ENCODE measurements at regions not wholly inside any gene's neighbourhood (a gene's known extent, or its start where the extent isn't known, plus 50 kb on each side); places are given as distances from the start of the nearest gene placed in this dataset.
"Not testable (repeated sequence)": the region's sequence is repeated elsewhere in the genome, so short reads cannot be mapped to it uniquely, and the experiment has no call there.

DNA sequence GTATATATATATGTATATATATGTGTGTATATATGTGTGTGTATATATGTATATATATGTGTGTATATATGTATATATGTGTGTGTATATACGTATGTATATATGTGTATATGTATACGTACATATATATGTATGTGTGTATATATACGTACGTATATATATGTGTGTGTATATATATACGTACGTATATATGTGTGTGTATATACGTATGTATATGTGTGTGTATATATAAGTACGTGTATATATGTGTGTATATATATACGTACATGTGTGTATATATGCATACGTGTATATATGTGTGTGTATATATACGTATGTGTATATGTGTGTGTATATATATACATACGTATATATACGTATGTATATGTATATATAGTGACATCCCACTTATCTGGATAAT, 154.4 kb downstream of the CDRT15L2 start:
- no peak for DNase-seq (ENCODE audit: low read depth)

GRCh38 chr17:20735796-20736195, 156.3 kb downstream of the CDRT15L2 start:
- DNase-seq (ENCODE audit: low read depth), result no peak

- not testable (repeated sequence) for DNase-seq (ENCODE audit: low read depth)
Measured at GRCh38 chr17:20737636-20738035, 158.1 kb downstream of the CDRT15L2 start.

- no peak for DNase-seq (ENCODE audit: low read depth)
Measured at GRCh38 chr17:20771104-20771503, 191.6 kb downstream of the CDRT15L2 start.

DNA sequence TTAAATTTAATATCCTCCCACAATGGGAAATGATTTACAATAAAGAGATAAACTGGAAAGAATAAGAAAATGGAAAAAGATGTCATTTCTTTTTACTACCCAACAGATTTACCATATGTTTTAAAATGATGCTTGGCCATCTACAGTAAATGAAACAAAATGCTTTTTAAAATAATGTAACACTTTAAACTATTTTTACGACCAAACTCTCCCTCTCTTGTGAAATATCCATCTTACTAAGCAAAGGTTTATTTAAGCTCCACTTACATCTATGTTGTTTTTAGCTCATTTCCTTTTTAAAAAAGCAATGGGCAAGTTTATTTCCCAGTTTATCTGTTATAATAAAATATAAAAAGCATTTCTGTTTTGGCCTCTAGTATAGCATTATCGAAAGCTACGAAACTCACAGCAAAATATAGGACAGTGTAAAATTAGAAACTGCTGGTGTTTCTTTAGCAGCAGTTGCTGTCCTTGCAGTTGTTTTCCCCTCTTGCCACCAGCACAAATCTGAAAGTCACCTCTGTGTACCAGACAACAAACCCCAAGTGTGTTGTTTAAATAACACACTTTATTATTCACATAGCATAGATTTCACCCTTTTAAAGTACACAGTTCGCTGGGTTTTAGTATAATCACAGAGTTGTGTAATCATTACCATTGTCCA, 195.1 kb downstream of the CDRT15L2 start:
- DNase-seq (ENCODE audit: low read depth), result no peak

GRCh38 chr17:20775331-20775730, 195.8 kb downstream of the CDRT15L2 start:
- DNase-seq (ENCODE audit: low read depth), result no peak

DNA sequence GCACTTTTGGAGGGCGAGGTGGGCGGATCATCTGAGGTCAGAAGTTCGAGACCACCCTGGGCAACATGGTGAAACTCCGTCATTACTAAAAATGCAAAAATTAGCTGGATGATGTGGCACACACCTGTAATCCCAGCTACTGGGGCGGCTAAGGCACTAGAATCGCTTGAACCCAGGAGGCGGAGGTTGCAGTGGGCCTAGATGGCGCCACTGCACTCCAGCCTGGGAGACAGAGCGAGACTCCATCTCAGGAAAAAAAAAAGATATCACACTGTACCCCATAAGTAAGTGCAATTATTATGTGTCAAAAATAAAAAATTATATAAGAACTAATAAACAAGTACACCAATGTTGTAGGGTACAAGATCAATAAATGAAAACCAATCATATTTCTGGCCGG, 200.0 kb downstream of the CDRT15L2 start:
- no peak for DNase-seq (ENCODE audit: low read depth)

GRCh38 chr17:20781260-20781659, 201.7 kb downstream of the CDRT15L2 start:
- DNase-seq (ENCODE audit: low read depth), result no peak

DNA sequence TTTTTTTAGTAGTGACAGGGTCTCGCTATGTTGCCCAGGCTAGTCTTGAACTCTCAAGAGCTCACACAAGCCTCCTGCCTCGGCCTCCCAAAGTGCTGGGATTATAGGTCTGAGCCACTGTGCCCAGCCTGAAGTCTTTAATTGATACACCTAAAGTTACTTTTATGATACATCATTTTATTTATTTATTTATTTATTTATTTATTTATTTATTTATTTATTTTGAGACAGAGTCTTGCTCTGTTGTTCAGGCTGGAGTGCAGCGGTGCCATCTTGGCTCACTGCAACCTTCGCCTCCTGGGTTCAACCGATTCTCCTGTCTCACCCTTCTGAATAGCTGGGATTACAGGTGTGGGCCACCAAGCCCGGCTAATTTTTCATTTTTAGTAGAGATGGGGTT, 202.3 kb downstream of the CDRT15L2 start:
- not testable (repeated sequence) for DNase-seq (ENCODE audit: low read depth)

DNA sequence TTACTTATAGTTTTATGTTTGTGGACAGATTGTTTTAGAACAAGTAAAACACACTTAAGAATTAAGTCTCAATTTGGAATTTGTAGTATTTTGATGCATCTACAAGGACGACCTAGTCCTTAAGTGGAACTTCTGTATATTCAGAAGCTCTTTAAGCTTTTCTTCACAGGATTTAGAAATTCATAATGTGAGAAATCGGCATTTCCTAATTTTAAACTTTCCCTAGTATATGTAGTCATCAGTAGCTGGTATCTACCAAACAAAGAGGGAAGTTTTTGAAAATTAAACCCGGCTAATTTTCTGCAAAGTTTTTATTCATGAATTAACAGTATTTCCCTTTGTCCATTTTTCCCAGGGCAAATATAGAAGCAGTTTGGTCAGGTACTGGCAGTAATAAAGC, 203.6 kb downstream of the CDRT15L2 start:
- no peak for DNase-seq (ENCODE audit: low read depth)

DNA sequence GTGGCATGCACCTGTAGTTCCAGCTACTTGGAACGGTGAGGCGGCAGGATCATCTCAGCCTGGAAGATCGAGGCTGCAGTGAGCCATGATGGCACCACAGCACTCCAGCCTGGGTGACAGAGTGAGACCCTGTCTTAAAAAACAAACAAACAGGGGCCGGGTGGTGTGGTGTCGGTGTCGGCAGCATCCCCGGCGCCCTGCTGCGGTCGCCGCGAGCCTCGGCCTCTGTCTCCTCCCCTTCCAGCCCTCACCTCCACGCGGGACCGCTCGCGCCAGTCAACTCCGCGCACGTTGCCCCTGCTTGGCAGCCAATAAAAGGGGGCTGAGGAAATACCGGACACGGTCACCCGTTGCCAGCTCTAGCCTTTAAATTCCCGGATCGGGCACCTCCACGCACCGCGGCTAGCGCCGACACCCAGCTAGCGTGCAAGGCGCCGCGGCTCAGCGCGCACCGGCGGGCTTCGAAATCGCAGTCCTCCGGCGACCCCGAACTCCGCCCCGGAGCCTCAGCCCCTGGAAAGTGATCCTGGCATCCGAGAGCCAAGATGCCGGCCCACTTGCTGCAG, 204.7 kb downstream of the CDRT15L2 start:
- DNase-seq (ENCODE audit: low read depth), result no peak

- no peak for DNase-seq (ENCODE audit: low read depth)
Measured at GRCh38 chr17:20787281-20787680, 207.8 kb downstream of the CDRT15L2 start.

GRCh38 chr17:20791626-20792025, 212.1 kb downstream of the CDRT15L2 start:
- DNase-seq (ENCODE audit: low read depth), result no peak

DNA sequence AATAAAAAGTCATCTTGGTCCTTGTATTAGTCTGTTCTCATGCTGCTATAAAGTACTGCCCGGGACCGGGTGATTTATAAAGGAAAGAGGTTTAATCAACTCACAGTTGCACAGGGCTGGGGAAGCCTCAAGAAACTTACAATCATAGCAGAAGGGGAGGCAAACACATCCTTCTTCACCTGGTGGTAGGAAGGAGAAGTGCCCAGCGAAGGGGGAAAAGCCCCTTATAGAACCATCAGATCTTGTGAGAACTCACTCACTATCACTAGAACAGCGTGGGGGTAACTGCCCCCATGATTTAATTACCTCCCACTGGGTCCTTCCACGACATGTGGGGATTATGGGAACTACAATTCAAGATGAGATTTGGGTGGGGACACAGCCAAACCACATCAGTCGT, 215.0 kb downstream of the CDRT15L2 start:
- not testable (repeated sequence) for DNase-seq (ENCODE audit: low read depth)

DNA sequence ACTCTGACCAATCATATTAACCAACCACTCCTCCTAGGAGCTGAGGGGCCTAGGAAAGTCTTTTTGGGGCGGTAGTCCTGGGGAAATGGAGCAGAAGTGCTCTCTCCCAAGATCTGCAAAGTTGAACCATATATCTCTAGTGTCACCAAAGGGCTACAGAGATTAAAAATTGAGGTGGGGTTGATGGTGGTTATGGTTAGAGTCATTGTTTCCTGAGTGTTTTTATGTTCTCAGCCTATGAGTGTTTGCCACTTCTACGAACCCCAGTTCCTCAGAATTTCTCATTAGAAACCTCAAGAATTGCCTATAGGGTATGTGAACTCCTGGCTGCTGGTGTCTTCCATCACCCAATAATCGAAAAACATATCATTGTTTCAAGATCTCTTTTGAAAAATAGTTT, 217.8 kb downstream of the CDRT15L2 start:
- DNase-seq (ENCODE audit: low read depth), result no peak

GRCh38 chr17:20800146-20800545, 220.6 kb downstream of the CDRT15L2 start:
- DNase-seq (ENCODE audit: low read depth), result no peak

DNA sequence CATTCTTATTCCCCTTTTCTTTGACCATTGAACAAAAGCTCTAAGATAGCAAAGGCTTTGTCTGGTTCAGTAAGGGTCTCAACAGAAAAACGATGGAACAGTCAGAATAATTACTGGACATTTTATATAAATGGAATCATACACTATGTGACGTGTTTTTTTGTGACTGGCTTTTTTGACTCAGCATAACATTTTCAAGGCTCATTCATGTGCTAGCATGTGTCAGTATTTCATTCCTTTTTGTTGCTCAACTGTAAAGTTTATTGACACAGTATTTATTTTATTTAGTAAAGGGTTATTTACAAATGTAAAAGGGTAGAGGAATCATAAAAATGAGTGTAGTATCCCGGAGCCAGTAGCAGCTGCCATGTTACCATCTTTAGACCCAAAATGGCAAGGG, 226.2 kb downstream of the CDRT15L2 start:
- no peak for DNase-seq (ENCODE audit: low read depth)

GRCh38 chr17:20807566-20807965, 228.0 kb downstream of the CDRT15L2 start:
- not testable (repeated sequence) for DNase-seq (ENCODE audit: low read depth)

GRCh38 chr17:20815410-20815809, 227.4 kb downstream of the USP22 start:
- DNase-seq (ENCODE audit: low read depth), result not testable (repeated sequence)

DNA sequence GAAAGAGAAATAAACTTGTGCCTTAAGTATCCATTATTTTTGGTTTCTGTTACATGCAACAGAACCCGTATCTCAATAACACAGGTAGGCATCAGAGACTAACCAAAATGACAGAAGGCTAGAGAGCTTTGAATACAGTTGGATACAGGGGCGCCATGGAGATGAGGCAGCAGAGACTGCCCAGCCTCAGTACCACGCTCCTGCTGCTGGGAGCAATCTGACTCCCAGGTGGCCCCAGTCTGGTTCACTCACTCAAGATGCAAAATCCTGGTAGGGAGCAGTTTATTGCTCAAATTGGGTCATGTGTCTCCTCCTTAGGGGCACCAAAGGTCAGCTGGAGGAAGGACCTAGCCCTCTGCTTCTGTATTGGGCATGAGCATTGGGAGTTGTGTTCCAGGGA, 218.9 kb downstream of the USP22 start:
- no peak for DNase-seq (ENCODE audit: low read depth)

- no peak for DNase-seq (ENCODE audit: low read depth)
Measured at GRCh38 chr17:20825539-20825938, 217.3 kb downstream of the USP22 start.

GRCh38 chr17:20840453-20840852, 202.4 kb downstream of the USP22 start:
- DNase-seq (ENCODE audit: low read depth), result not testable (repeated sequence)
